HS-5 (cell line): ENCODE measurements at regions not wholly inside any gene's neighbourhood (a gene's known extent, or its start where the extent isn't known, plus 50 kb on each side); places are given as distances from the start of the nearest gene placed in this dataset.
"Not testable (repeated sequence)": the region's sequence is repeated elsewhere in the genome, so short reads cannot be mapped to it uniquely, and the experiment has no call there.

Experiments used
- DNase-seq: peaks from one replicate; pipeline ENCODE4 v3.0.0-alpha.2; 2012; ENCODE audit warnings: low read depth

GRCh38 chr7:16265863-16266458 lies 155.4 kb downstream of the CRPPA start:
- DNase-seq, result no peak

- DNase-seq, result no peak
These were observed 156.2 kb downstream of the CRPPA start for GRCh38 chr7:16264823-16265804.

GRCh38 chr7:16264036-16264819 lies 157.1 kb downstream of the CRPPA start:
- no peak for DNase-seq

- not testable (repeated sequence) for DNase-seq
These were observed 158.0 kb downstream of the CRPPA start for GRCh38 chr7:16263377-16263776.

GRCh38 chr7:16261654-16262053 lies 159.7 kb downstream of the CRPPA start:
- DNase-seq, result no peak

- no peak for DNase-seq
These were observed 160.2 kb downstream of the CRPPA start for GRCh38 chr7:16261100-16261499.

GRCh38 chr7:16260236-16260728 lies 161.1 kb downstream of the CRPPA start:
- no peak for DNase-seq

GRCh38 chr7:16256419-16256818 lies 164.9 kb downstream of the CRPPA start:
- not testable (repeated sequence) for DNase-seq

GRCh38 chr7:16255952-16256351 lies 165.4 kb downstream of the CRPPA start:
- not testable (repeated sequence) for DNase-seq

- DNase-seq, result not testable (repeated sequence)
These were observed 170.7 kb downstream of the CRPPA start for GRCh38 chr7:16250655-16251054.

- DNase-seq, result not testable (repeated sequence)
These were observed 172.1 kb downstream of the CRPPA start for GRCh38 chr7:16249204-16249603.

- not testable (repeated sequence) for DNase-seq
These were observed 172.8 kb downstream of the CRPPA start for GRCh38 chr7:16248556-16248955.

GRCh38 chr7:16244469-16244868 lies 176.9 kb downstream of the CRPPA start:
- no peak for DNase-seq

- DNase-seq, result no peak
These were observed 178.4 kb downstream of the CRPPA start for GRCh38 chr7:16242920-16243319.

- no peak for DNase-seq
These were observed 180.3 kb downstream of the CRPPA start for GRCh38 chr7:16241017-16241416.

- DNase-seq, result no peak
These were observed 185.0 kb downstream of the CRPPA start for GRCh38 chr7:16236381-16236780.

GRCh38 chr7:16235147-16236114 lies 185.9 kb downstream of the CRPPA start:
- no peak for DNase-seq

- DNase-seq, result no peak
These were observed 186.7 kb downstream of the CRPPA start for GRCh38 chr7:16234493-16235146.

- no peak for DNase-seq
These were observed 187.8 kb downstream of the CRPPA start for GRCh38 chr7:16233517-16233916.

- DNase-seq, result no peak
These were observed 189.1 kb downstream of the CRPPA start for GRCh38 chr7:16232273-16232672.
